Fibroblast of mammary gland (primary cell): ENCODE measurements at regions not wholly inside any gene's neighbourhood (a gene's known extent, or its start where the extent isn't known, plus 50 kb on each side); places are given as distances from the start of the nearest gene placed in this dataset.

Source experiments
- DNase-seq: peaks from one replicate; pipeline ENCODE4 v3.0.0-alpha.2; 2010; ENCODE audit warnings: low read depth
- H3K4me3 ChIP-seq: 2 replicates; pipeline ENCODE4 v1.5.1; 2011; ENCODE audit warnings: low read depth, mild to moderate bottlenecking, low read length, moderate library complexity; ENCODE audit not compliant: control insufficient read depth
- TF ChIP-seq, protein P1 (sequence below): conservative IDR thresholded peaks from 2 replicates; pipeline ENCODE4 v1.5.1; 2011; ENCODE audit warnings: low read depth, low read length, inconsistent platforms; ENCODE audit not compliant: control insufficient read depth, insufficient read depth

DNA sequence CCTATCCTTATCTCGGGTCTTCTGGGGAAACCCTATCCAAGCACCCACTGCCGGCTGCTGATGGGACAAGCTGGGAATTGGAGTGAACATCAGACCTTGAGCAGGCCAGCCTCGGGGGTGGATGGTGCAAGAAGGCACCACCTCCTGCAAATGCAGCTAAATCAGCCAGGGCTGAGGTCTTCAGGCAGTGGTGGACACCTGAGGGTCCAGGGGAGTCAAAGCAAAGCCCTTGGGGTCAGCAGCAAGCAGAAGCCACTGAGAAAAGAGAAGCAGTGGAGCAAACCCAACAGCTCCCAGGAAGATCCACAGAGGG lies 55.4 kb upstream of the ENPP7 start:
- no peak overlapping the region for H3K4me3 ChIP-seq
- DNase-seq = no peak
- TF ChIP-seq, protein P1, sequence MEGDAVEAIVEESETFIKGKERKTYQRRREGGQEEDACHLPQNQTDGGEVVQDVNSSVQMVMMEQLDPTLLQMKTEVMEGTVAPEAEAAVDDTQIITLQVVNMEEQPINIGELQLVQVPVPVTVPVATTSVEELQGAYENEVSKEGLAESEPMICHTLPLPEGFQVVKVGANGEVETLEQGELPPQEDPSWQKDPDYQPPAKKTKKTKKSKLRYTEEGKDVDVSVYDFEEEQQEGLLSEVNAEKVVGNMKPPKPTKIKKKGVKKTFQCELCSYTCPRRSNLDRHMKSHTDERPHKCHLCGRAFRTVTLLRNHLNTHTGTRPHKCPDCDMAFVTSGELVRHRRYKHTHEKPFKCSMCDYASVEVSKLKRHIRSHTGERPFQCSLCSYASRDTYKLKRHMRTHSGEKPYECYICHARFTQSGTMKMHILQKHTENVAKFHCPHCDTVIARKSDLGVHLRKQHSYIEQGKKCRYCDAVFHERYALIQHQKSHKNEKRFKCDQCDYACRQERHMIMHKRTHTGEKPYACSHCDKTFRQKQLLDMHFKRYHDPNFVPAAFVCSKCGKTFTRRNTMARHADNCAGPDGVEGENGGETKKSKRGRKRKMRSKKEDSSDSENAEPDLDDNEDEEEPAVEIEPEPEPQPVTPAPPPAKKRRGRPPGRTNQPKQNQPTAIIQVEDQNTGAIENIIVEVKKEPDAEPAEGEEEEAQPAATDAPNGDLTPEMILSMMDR = no peak

DNA sequence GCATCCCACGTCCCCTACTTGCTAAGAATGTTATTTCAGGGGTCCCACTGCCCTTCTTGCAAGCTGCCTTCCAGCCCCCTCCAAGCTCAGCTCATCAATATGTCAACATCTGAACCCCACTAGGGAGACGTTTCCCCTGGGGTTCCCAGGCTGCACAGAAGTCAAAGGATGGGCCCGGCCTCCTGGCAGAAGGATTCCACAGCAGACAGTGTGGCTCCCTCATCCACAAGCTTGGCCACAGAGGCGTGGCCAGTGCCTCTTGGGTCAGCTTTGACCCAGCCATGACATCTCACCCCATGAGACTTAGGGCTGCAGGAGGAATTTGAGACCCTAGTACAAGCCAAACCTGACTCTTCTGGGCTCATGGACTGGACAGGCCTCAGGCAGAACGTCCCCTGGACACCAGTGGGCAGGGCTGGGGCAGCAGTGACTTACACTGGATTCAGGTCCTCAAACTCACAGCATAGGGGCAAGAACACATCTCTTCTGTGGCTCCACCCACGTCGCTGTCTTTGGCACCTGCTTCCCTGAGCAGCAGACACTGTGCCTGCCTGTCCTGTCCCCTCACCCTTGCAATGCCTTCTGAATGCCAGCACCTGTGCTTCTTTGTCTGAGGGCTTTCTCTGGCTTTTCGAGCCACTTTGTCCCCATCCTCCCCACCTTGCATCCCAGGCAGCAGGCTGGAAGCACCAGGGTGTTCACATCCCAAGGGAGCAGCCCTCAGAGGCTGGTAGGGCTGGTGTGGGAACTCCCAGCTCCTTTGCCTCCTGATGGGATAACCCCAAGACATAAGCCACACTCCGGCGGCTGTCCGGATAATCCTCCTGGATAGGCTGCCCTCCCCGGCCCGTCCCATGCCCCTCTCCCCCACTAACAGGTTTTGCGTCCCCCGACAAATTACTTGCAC lies 56.0 kb upstream of the ENPP7 start:
- no peak for DNase-seq
- H3K4me3 ChIP-seq = no peak overlapping the region
- TF ChIP-seq, protein P1 = no peak

- TF ChIP-seq, protein P1 = no peak
- DNase-seq = no peak
- H3K4me3 ChIP-seq = no peak overlapping the region
Measured at GRCh38 chr17:79673517-79673916, 57.2 kb upstream of the ENPP7 start.

DNA sequence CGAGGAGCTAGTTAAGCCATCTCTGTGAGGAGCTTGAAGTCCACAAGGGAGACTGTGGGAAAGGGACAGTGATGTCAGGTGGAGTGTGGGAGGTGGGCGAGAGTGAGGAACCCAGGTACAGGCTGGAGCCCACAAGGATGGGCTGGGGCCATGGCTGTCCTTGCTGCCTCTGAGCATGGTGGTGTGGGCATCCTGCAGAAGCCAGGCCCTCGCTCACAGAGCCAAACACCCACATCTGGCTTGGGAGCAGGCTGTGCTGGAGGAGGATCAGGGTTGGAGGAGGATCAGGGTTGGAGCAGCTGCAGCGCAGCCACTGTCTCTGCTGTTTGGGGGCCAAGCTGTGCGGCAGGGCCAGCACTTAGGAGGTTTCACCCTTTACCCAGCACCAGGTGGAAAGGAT lies 58.2 kb upstream of the ENPP7 start:
- TF ChIP-seq, protein P1 = no peak
- no peak for DNase-seq
- H3K4me3 ChIP-seq = no peak overlapping the region

- TF ChIP-seq, protein P1 = no peak
- no peak overlapping the region for H3K4me3 ChIP-seq
- DNase-seq = no peak
Measured at GRCh38 chr17:79671085-79671694, 59.6 kb upstream of the ENPP7 start.

DNA sequence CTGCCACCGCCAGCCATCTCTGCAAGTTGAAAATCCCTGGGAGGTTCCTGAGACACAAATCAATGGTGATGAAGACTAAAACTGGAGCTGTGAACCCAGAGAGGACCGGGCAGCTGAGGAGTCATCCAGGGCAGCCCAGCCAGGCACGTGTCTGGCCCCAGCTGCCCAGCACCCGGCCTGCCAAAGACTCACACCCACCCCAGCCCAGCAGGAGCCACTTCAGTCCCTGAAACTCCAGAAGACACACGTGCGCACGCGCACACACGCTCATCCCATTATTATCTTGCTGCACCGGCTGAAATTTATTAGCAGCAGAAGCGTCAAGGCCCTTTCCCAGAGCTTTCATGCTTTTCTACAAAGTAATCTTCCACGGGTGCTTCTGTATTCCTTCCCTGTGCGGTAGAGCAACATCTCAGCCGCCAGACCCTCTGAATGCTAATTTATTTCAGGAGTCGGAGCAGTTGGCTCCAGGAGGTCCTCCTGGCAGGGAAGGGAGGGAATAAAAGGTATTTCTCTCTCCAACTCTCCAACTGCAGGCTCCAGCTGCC lies 59.8 kb upstream of the RBFOX3 start:
- TF ChIP-seq, protein P1 = no peak
- H3K4me3 ChIP-seq = no peak overlapping the region
- DNase-seq = no peak
